PC-3 (cell line): ENCODE measurements at regions not wholly inside any gene's neighbourhood (a gene's known extent, or its start where the extent isn't known, plus 50 kb on each side); places are given as distances from the start of the nearest gene placed in this dataset.
"Not testable (repeated sequence)": the region's sequence is repeated elsewhere in the genome, so short reads cannot be mapped to it uniquely, and the experiment has no call there.

Experiments
- ATAC-seq: fragments of 200-7000 bp; cut with Tn5 transposase; 2 replicates; pipeline ENCODE4 v1.9.1; 2020; ENCODE audit warnings: mild to moderate bottlenecking, moderate library complexity
- BruUV-seq: library from RNA; stranded (reverse); fragments of 400-500 nt; replicated peaks from 2 replicates; lab custom pipeline; 2021; lab: Mats Ljungman, UMichigan
- CTCF ChIA-PET: fragments of 300-600 bp; sonication (Branson Sonifier 250); formaldehyde crosslinking; loops from one replicate; lab custom pipeline; 2022; ENCODE audit warnings: antibody characterized with exemption; lab: Charles Lee
- POLR2A ChIA-PET: fragments of 300-600 bp; sonication (Branson Sonifier 250); formaldehyde crosslinking; loops from one replicate; lab custom pipeline; 2022; ENCODE audit warnings: antibody characterized with exemption; ENCODE audit not compliant: unreplicated experiment; lab: Charles Lee
- DNase-seq: peaks from one replicate; pipeline ENCODE4 v3.0.0-alpha.2; 2015
- H2AFZ ChIP-seq: fragments of 300-600 bp; sonication (generic); 2 replicates; pipeline ENCODE4 v1.6.0; 2016; ENCODE audit warnings: antibody characterized with exemption, low read length
- H3F3A ChIP-seq: fragments of 300-600 bp; sonication (generic); one replicate; pipeline ENCODE4 v1.6.0; 2017; ENCODE audit warnings: antibody characterized with exemption, low read length, control low read depth, mild to moderate bottlenecking; ENCODE audit not compliant: unreplicated experiment
- H3K27ac ChIP-seq: fragments of 300-600 bp; sonication (generic); 2 replicates; pipeline ENCODE4 v1.5.1; 2016; ENCODE audit warnings: mild to moderate bottlenecking, low read length
- H3K27me3 ChIP-seq: fragments of 300-600 bp; sonication (generic); 2 replicates; pipeline ENCODE4 v1.6.1; 2016; ENCODE audit warnings: low read length, mixed read lengths
- H3K36me3 ChIP-seq: fragments of 300-600 bp; sonication (generic); 2 replicates; pipeline ENCODE4 v1.6.1; 2016; ENCODE audit warnings: low read depth, mixed run types, low read length, mixed read lengths
- H3K4me1 ChIP-seq: fragments of 300-600 bp; sonication (generic); 2 replicates; pipeline ENCODE4 v1.5.1; 2016; ENCODE audit warnings: low read length; ENCODE audit not compliant: insufficient read depth
- H3K4me2 ChIP-seq: fragments of 300-600 bp; sonication (generic); 2 replicates; pipeline ENCODE4 v1.6.0; 2016; ENCODE audit warnings: low read length
- H3K4me3 ChIP-seq: fragments of 300-600 bp; sonication (generic); 2 replicates; pipeline ENCODE4 v1.5.1; 2016; ENCODE audit warnings: mild to moderate bottlenecking, low read length, mixed read lengths
- H3K79me2 ChIP-seq: fragments of 300-600 bp; sonication (generic); 2 replicates; pipeline ENCODE4 v1.6.1; 2017; ENCODE audit warnings: low read length, mixed read lengths
- H3K9ac ChIP-seq: fragments of 300-600 bp; sonication (generic); 2 replicates; pipeline ENCODE4 v1.6.0; 2016; ENCODE audit warnings: mild to moderate bottlenecking, low read length
- H3K9me2 ChIP-seq: fragments of 300-600 bp; sonication (generic); replicated peaks from 2 replicates; pipeline ENCODE4 v1.6.1; 2016; ENCODE audit warnings: mixed run types, low read length, mixed read lengths
- H3K9me3 ChIP-seq: fragments of 300-600 bp; sonication (generic); 2 replicates; pipeline ENCODE4 v1.6.1; 2016; ENCODE audit warnings: low read length, mixed read lengths
- H4K20me1 ChIP-seq: fragments of 300-600 bp; sonication (generic); 2 replicates; pipeline ENCODE4 v1.6.1; 2016; ENCODE audit warnings: low read length, mixed read lengths
- CTCF ChIP-seq: fragments of 300-600 bp; sonication (generic); conservative IDR thresholded peaks from 2 replicates; pipeline ENCODE4 v1.5.1; 2017; ENCODE audit warnings: antibody characterized with exemption, low read depth, mild to moderate bottlenecking, low read length
- EZH2 ChIP-seq: fragments of 300-600 bp; sonication (generic); IDR thresholded peaks from one replicate; pipeline ENCODE4 v1.6.1; 2017; ENCODE audit warnings: antibody characterized with exemption, mild to moderate bottlenecking, low read length; ENCODE audit not compliant: unreplicated experiment
- EZH2phosphoT487 ChIP-seq: fragments of 300-600 bp; sonication (generic); IDR thresholded peaks from 2 replicates; pipeline ENCODE4 v1.6.1; 2018; ENCODE audit warnings: mild to moderate bottlenecking, antibody characterized with exemption, low read length, borderline replicate concordance
- intact Hi-C: fragments of 100-400 bp; cut with micrococcal nuclease; formaldehyde crosslinking; loops from 2 replicates; pipeline ENCODE4 v1.9.0; 2023

- CTCF ChIA-PET = no interaction called here
- H4K20me1 ChIP-seq = no peaks in the 10 kb centered on the region
- TF ChIP-seq EZH2 = no peak
- no peak overlapping the region for H2AFZ ChIP-seq
- H3K9me3 ChIP-seq = no peaks in the 10 kb centered on the region
- no peak overlapping the region for H3K4me3 ChIP-seq
- H3K27me3 ChIP-seq = no peaks in the 10 kb centered on the region
- no peaks in the 10 kb centered on the region for H3K79me2 ChIP-seq
- no peak overlapping the region for H3K4me2 ChIP-seq
- DNase-seq (no peak), ATAC-seq (no peak)
- POLR2A ChIA-PET = no interaction called here
- H3K9ac ChIP-seq = no peak overlapping the region
- H3K36me3 ChIP-seq = no peaks in the 10 kb centered on the region
- intact Hi-C loops = no loop called here
- no TSS peak for BruUV-seq
- no peak overlapping the region for H3K27ac ChIP-seq
- H3K9me2 ChIP-seq = no peaks in the 10 kb centered on the region
- H3F3A ChIP-seq = no peaks in the 10 kb centered on the region
- no peaks in the 10 kb centered on the region for H3K4me1 ChIP-seq
These were observed 301.6 kb upstream of the SLC16A7 start for GRCh38 chr12:59294221-59294620.

DNA sequence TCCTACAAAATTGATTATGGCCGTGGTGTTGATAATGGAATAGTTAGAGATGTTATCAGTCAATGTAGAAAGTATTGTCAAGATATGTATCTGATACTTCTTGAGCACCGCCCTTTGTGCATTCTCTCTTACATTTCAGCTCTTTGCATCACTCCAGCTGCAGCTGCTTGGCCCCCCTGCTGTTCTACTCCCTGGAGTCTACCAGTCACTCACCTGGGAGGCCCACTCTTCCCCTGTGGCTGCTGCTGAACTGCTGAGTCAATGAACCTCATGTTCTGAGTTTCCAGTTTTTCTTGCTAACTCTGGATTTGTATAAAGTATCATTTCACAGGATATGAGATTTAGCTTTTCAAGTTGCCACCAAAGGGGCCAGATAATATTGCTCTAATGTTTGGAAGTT lies 312.8 kb upstream of the SLC16A7 start:
- TF ChIP-seq EZH2phosphoT487 (no peak), CTCF (no peak), EZH2 (no peak)
- Histone ChIP-seq H2AFZ (no peak overlapping the region), H3K36me3 (no peaks in the 10 kb centered on the region), H4K20me1 (no peaks in the 10 kb centered on the region), H3K27me3 (no peaks in the 10 kb centered on the region), H3K27ac (no peak overlapping the region), H3K9me3 (no peaks in the 10 kb centered on the region), H3K79me2 (no peaks in the 10 kb centered on the region), H3K4me1 (no peaks in the 10 kb centered on the region), H3K4me2 (no peak overlapping the region), H3K4me3 (no peak overlapping the region), H3F3A (no peaks in the 10 kb centered on the region), H3K9ac (no peak overlapping the region), H3K9me2 (no peaks in the 10 kb centered on the region)
- intact Hi-C loops = no loop called here
- ATAC-seq (no peak), DNase-seq (no peak)
- POLR2A ChIA-PET = no interaction called here
- CTCF ChIA-PET = no interaction called here
- no TSS peak for BruUV-seq

DNA sequence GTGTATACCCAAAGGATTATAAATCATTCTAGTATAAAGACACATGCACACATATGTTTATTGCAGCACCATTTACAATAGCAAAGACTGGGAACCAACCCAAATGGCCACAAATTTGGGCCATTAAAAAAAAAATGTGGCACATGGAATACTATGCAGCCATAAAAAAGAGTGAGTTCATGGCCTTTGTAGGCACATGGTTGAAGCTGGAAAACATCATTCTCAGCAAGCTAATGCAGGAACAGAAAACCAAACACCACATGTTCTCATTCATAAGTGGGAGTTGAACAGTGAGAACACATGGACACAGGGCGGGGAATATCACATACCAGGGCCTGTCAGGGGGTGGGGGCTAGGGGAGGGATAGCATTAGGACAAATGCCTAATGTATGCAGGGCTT lies 322.3 kb upstream of the SLC16A7 start:
- CTCF ChIA-PET = interaction anchor here (0.7 kb wide), 1 partner anchor 40 kb away, joined by 3 read pairs; no protein-coding TSS in a partner anchor

GRCh38 chr12:59268295-59268809 lies 327.5 kb upstream of the SLC16A7 start:
- H3K79me2 ChIP-seq = no peaks in the 10 kb centered on the region
- H4K20me1 ChIP-seq = no peaks in the 10 kb centered on the region
- H2AFZ ChIP-seq = no peak overlapping the region
- H3K27ac ChIP-seq = no peak overlapping the region
- H3K27me3 ChIP-seq = peaks cover 15% of the 10 kb centered on the region; the same call in 1 of the 2 replicates
- H3K36me3 ChIP-seq = no peaks in the 10 kb centered on the region
- H3K9ac ChIP-seq = no peak overlapping the region
- ChIA-PET POLR2A (no interaction called here), CTCF (no interaction called here)
- ATAC-seq (no peak), DNase-seq (no peak)
- H3F3A ChIP-seq = no peaks in the 10 kb centered on the region
- intact Hi-C loops = no loop called here
- no peaks in the 10 kb centered on the region for H3K4me1 ChIP-seq
- no peaks in the 10 kb centered on the region for H3K9me2 ChIP-seq
- TF ChIP-seq EZH2 (no peak), EZH2phosphoT487 (no peak), CTCF (no peak)
- no peaks in the 10 kb centered on the region for H3K9me3 ChIP-seq
- H3K4me3 ChIP-seq = no peak overlapping the region
- no TSS peak for BruUV-seq
- no peak overlapping the region for H3K4me2 ChIP-seq

More for the DNA sequence above, 322.3 kb upstream of the SLC16A7 start:
- H3K4me3 ChIP-seq, H3K79me2 ChIP-seq, H3K4me2 ChIP-seq, H3K9me3 ChIP-seq, H3K27me3 ChIP-seq, H3K9me2 ChIP-seq, H3K4me1 ChIP-seq, DNase-seq, H2AFZ ChIP-seq, H3F3A ChIP-seq, H3K9ac ChIP-seq, ATAC-seq, POLR2A ChIA-PET, H3K36me3 ChIP-seq, intact Hi-C loops, BruUV-seq, H4K20me1 ChIP-seq, H3K27ac ChIP-seq: not testable (repeated sequence)
